Smooth muscle cell (in vitro differentiated cells): ENCODE measurements at regions not wholly inside any gene's neighbourhood (a gene's known extent, or its start where the extent isn't known, plus 50 kb on each side); places are given as distances from the start of the nearest gene placed in this dataset.

Experiments
- DNase-seq: peaks from one replicate; lab custom pipeline; 2025; ENCODE audit not compliant: unreplicated experiment; lab: John Stamatoyannopoulos, UW
- H2AFZ ChIP-seq: fragments of 200-600 bp; sonication (generic); 2 replicates; pipeline ENCODE4 v1.6.0; 2016; ENCODE audit warnings: antibody characterized with exemption, low read depth, mild to moderate bottlenecking
- H3F3A ChIP-seq: fragments of 200-600 bp; sonication (generic); 2 replicates; pipeline ENCODE4 v1.6.0; 2017; ENCODE audit warnings: antibody characterized with exemption, low read depth
- H3K27ac ChIP-seq: fragments of 200-600 bp; sonication (generic); 2 replicates; pipeline ENCODE4 v1.5.1; 2016; ENCODE audit warnings: low read depth, mild to moderate bottlenecking
- H3K27me3 ChIP-seq: fragments of 200-600 bp; sonication (generic); 2 replicates; pipeline ENCODE4 v1.6.1; 2016; ENCODE audit warnings: low read depth, mild to moderate bottlenecking
- H3K36me3 ChIP-seq: fragments of 200-600 bp; sonication (generic); 2 replicates; pipeline ENCODE4 v1.5.1; 2016; ENCODE audit warnings: low read depth
- H3K4me1 ChIP-seq: fragments of 200-600 bp; sonication (generic); 2 replicates; pipeline ENCODE4 v1.5.1; 2016; ENCODE audit warnings: low read depth
- H3K4me2 ChIP-seq: fragments of 200-600 bp; sonication (generic); 2 replicates; pipeline ENCODE4 v1.6.0; 2016; ENCODE audit warnings: mild to moderate bottlenecking
- H3K4me3 ChIP-seq: fragments of 200-600 bp; sonication (generic); 2 replicates; pipeline ENCODE4 v1.5.1; 2016; ENCODE audit warnings: mild to moderate bottlenecking
- H3K79me2 ChIP-seq: fragments of 200-600 bp; sonication (generic); 2 replicates; pipeline ENCODE4 v1.6.0; 2016; ENCODE audit warnings: low read depth, mild to moderate bottlenecking
- H3K9ac ChIP-seq: fragments of 200-600 bp; sonication (generic); 2 replicates; pipeline ENCODE4 v1.6.0; 2016; ENCODE audit warnings: low read depth
- H3K9me3 ChIP-seq: fragments of 200-600 bp; sonication (generic); replicated peaks from 2 replicates; pipeline ENCODE4 v1.5.1; 2016; ENCODE audit warnings: low read depth
- H4K20me1 ChIP-seq: fragments of 200-600 bp; sonication (generic); 2 replicates; pipeline ENCODE4 v1.6.0; 2016; ENCODE audit warnings: low read depth
- WGBS: methylation state at CpG from one replicate; pipeline ENCODE4 v1.1.7; 2016; ENCODE audit warnings: low lambda C conversion rate; 5-methylcytosine and 5-hydroxymethylcytosine counted together
- TF ChIP-seq, protein P1 (sequence below): fragments of 200-600 bp; sonication (generic); IDR thresholded peaks from 2 replicates; pipeline ENCODE4 v1.5.1; 2017; ENCODE audit warnings: borderline replicate concordance, mild to moderate bottlenecking, antibody characterized with exemption; ENCODE audit not compliant: insufficient read depth, poor library complexity, severe bottlenecking

DNA sequence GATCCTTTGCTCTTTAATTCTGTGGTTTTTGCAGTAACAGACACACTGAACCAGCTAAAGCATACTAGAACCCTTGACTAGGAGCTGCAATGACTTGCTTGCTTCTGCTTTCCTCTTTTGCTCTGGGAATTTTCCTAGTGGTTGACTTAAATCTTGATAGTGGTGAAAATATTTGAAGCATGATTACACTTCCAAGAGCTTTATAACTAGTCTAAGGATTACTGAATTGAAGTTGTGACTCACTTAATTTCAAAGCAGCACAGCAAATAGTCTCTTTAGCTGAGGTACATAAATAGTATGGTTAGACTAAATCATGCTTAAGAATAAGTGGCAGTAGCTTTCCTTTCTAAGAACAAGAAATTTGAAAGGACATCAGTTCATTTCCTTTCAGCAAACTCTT lies 513.5 kb upstream of the GBE1 start:
- no peaks in the 10 kb centered on the region for H3K79me2 ChIP-seq
- DNase-seq = no peak

DNA sequence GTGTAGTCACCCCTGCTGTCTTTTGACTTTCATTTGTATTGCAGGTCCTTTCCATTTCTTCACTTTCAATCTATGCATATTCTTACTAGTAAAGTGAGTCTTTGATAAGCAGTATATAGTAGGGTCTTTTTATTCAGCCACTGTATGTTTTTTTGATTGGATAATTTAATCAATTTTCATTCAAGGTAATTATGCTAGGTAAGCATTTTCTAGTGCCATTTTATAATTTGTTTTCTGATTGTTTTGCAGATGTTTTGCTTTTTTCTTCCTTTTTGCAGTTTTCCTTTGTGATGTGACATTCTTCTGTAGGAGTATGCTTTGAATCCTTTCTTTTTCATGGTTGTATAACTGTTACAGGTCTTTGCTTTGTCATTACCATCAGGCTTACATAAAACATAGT lies 504.3 kb upstream of the GBE1 start:
- Histone ChIP-seq H3F3A (no peaks in the 10 kb centered on the region), H4K20me1 (no peaks in the 10 kb centered on the region)
- TF ChIP-seq, protein P1, sequence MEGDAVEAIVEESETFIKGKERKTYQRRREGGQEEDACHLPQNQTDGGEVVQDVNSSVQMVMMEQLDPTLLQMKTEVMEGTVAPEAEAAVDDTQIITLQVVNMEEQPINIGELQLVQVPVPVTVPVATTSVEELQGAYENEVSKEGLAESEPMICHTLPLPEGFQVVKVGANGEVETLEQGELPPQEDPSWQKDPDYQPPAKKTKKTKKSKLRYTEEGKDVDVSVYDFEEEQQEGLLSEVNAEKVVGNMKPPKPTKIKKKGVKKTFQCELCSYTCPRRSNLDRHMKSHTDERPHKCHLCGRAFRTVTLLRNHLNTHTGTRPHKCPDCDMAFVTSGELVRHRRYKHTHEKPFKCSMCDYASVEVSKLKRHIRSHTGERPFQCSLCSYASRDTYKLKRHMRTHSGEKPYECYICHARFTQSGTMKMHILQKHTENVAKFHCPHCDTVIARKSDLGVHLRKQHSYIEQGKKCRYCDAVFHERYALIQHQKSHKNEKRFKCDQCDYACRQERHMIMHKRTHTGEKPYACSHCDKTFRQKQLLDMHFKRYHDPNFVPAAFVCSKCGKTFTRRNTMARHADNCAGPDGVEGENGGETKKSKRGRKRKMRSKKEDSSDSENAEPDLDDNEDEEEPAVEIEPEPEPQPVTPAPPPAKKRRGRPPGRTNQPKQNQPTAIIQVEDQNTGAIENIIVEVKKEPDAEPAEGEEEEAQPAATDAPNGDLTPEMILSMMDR = no peak

More for the DNA sequence above, 513.5 kb upstream of the GBE1 start:
- Histone ChIP-seq H3K36me3 (no peaks in the 10 kb centered on the region), H3K9ac (no peak overlapping the region), H3F3A (no peaks in the 10 kb centered on the region), H3K4me2 (no peak overlapping the region), H4K20me1 (no peaks in the 10 kb centered on the region), H3K27ac (no peak overlapping the region), H3K4me1 (no peaks in the 10 kb centered on the region), H3K4me3 (no peak overlapping the region), H3K9me3 (no peaks in the 10 kb centered on the region), H3K27me3 (no peaks in the 10 kb centered on the region), H2AFZ (no peak overlapping the region)
- TF ChIP-seq, protein P1 = no peak

DNA sequence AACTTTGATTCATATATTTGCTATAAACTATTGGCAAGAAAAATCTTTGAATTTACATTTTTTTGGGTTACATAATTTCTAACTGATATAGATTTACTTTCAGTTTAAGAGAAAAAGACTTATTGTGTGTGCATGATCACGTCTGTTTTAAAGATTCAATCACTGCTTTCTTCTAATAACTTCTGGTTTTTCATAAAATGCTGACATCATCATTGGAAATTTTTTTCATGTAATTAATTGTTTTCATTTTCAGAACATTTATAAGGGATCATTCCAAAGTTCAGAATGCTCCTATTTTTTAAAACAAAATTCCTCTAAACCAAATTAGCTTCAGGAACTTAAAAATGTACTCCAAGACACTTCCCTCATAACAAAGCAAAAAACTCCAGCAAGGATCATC lies 500.7 kb upstream of the GBE1 start:
- H2AFZ ChIP-seq = no peak overlapping the region
- H4K20me1 ChIP-seq = no peaks in the 10 kb centered on the region
- no peaks in the 10 kb centered on the region for H3K9me3 ChIP-seq
- 74% methylated on average over 1 of the region's 1 CpG for WGBS
- H3K27me3 ChIP-seq = no peaks in the 10 kb centered on the region
- DNase-seq = no peak
- TF ChIP-seq, protein P1 = no peak
- H3K4me1 ChIP-seq = no peaks in the 10 kb centered on the region
- no peak overlapping the region for H3K4me3 ChIP-seq
- H3K4me2 ChIP-seq = no peak overlapping the region
- no peak overlapping the region for H3K27ac ChIP-seq
- no peaks in the 10 kb centered on the region for H3F3A ChIP-seq
- H3K9ac ChIP-seq = no peak overlapping the region
- H3K36me3 ChIP-seq = no peaks in the 10 kb centered on the region
- H3K79me2 ChIP-seq = no peaks in the 10 kb centered on the region

More for the DNA sequence above, 504.3 kb upstream of the GBE1 start:
- Histone ChIP-seq H3K4me2 (no peak overlapping the region), H3K9ac (no peak overlapping the region), H3K36me3 (no peaks in the 10 kb centered on the region), H3K79me2 (no peaks in the 10 kb centered on the region), H3K27ac (no peak overlapping the region), H3K9me3 (no peaks in the 10 kb centered on the region), H2AFZ (no peak overlapping the region), H3K27me3 (no peaks in the 10 kb centered on the region), H3K4me3 (no peak overlapping the region), H3K4me1 (no peaks in the 10 kb centered on the region)
- DNase-seq = no peak

DNA sequence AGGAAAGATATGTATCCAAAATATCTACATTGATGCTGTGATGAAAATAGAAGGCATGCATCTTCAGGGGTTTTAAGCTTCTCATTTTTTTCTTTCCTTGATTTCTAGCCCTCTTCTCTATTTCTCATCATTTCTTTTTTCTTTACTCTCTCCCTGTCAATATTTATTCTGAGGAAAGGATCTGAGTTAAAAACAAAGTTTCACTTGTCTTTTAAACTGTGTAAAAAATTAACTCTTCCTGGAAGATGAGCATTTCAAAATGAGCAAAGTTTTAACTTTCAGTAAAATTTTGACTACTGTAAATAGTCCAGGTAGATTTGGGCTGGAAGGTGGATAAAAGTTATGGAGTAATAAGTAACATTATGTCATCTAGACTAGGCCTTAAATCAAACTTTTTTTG lies 500.2 kb upstream of the GBE1 start:
- DNase-seq = no peak
- no peaks in the 10 kb centered on the region for H3K79me2 ChIP-seq
- H3K27me3 ChIP-seq = no peaks in the 10 kb centered on the region
- no peak overlapping the region for H3K9ac ChIP-seq
- no peaks in the 10 kb centered on the region for H3F3A ChIP-seq
- H3K4me2 ChIP-seq = no peak overlapping the region
- no peak overlapping the region for H3K27ac ChIP-seq
- TF ChIP-seq, protein P1 = no peak
- H3K4me3 ChIP-seq = no peak overlapping the region
- H4K20me1 ChIP-seq = no peaks in the 10 kb centered on the region
- no peaks in the 10 kb centered on the region for H3K9me3 ChIP-seq
- no peak overlapping the region for H2AFZ ChIP-seq
- no peaks in the 10 kb centered on the region for H3K4me1 ChIP-seq
- H3K36me3 ChIP-seq = no peaks in the 10 kb centered on the region
